Mucosa of descending colon (tissue), 3 donors: ENCODE measurements at regions not wholly inside any gene's neighbourhood (a gene's known extent, or its start where the extent isn't known, plus 50 kb on each side); places are given as distances from the start of the nearest gene placed in this dataset.

Source experiments
- ATAC-seq: fragments of 200-7000 bp; cut with Tn5 transposase; one replicate; pipeline ENCODE4 v1.9.1; 2020; ENCODE audit warnings: mild to moderate bottlenecking, moderate library complexity
- DNase-seq, 3 donors: peaks; one replicate each; pipeline ENCODE4 v3.0.0-alpha.2; 2020
- H3K36me3 ChIP-seq: fragments of 200-600 bp; one replicate; pipeline ENCODE4 v1.8.0; 2021; ENCODE audit warnings: low read depth, mild to moderate bottlenecking
- H3K4me1 ChIP-seq: fragments of 200-600 bp; one replicate; pipeline ENCODE4 v1.8.0; 2021; ENCODE audit warnings: low read depth, mild to moderate bottlenecking
- H3K4me3 ChIP-seq: fragments of 200-600 bp; one replicate; pipeline ENCODE4 v1.8.0; 2021; ENCODE audit warnings: mild to moderate bottlenecking
- H3K9me3 ChIP-seq: fragments of 200-600 bp; one replicate; pipeline ENCODE4 v1.8.0; 2021; ENCODE audit warnings: mild to moderate bottlenecking
- CTCF ChIP-seq: fragments of 200-600 bp; IDR thresholded peaks from one replicate; pipeline ENCODE4 v1.8.0; 2022; ENCODE audit warnings: antibody characterized with exemption, mild to moderate bottlenecking
- intact Hi-C, 2 donors: fragments of 100-400 bp; cut with DNase I in 1 of 2; cut with micrococcal nuclease in 1 of 2; formaldehyde crosslinking; loops; one replicate each; pipeline versions ENCODE4 v1.11.0 to v1.11.1; 2022; cut with DNase I, micrococcal nuclease
- donor health status: DM: no; HTN: no; CAD: no; lungs with moderate emphysema.
- donor health status: DM: no; HTN: no; CAD: no.
- donor health status: DM: no; HTN: yes; CAD: no.

GRCh38 chr9:108093773-108094675 is 604.5 kb upstream of the KLF4 start:
- intact Hi-C loops = no loop called here
- peak; percentile 97 for ATAC-seq
- peaks cover 10% of the 10 kb centered on the region for H3K4me1 ChIP-seq
- DNase-seq = peak in 2 of 3 donors; percentile 37 to 71
- H3K4me3 ChIP-seq = no peak overlapping the region
- no peak for TF ChIP-seq CTCF
- H3K9me3 ChIP-seq = no peaks in the 10 kb centered on the region
- H3K36me3 ChIP-seq = no peaks in the 10 kb centered on the region

- ATAC-seq = no peak
Measured at GRCh38 chr9:108088916-108089315, 599.3 kb upstream of the KLF4 start.

GRCh38 chr9:108087781-108088180 is 598.2 kb upstream of the KLF4 start:
- DNase-seq (no peak), ATAC-seq (no peak)
- intact Hi-C loops = no loop called here
- H3K9me3 ChIP-seq = no peaks in the 10 kb centered on the region
- no peak for TF ChIP-seq CTCF
- H3K36me3 ChIP-seq = no peaks in the 10 kb centered on the region
- H3K4me1 ChIP-seq = no peaks in the 10 kb centered on the region
- no peak overlapping the region for H3K4me3 ChIP-seq

More at GRCh38 chr9:108088916-108089315, 599.3 kb upstream of the KLF4 start:
- H3K4me1 ChIP-seq = peaks cover 8% of the 10 kb centered on the region
- no peak for TF ChIP-seq CTCF
- H3K36me3 ChIP-seq = no peaks in the 10 kb centered on the region
- DNase-seq = no peak
- H3K4me3 ChIP-seq = no peak overlapping the region
- intact Hi-C loops = no loop called here
- no peaks in the 10 kb centered on the region for H3K9me3 ChIP-seq

- Histone ChIP-seq H3K36me3 (no peaks in the 10 kb centered on the region), H3K9me3 (no peaks in the 10 kb centered on the region), H3K4me3 (no peak overlapping the region), H3K4me1 (no peaks in the 10 kb centered on the region)
- intact Hi-C loops = no loop called here
- ATAC-seq = no peak
- no peak for DNase-seq
- TF ChIP-seq CTCF = no peak
Measured at GRCh38 chr9:108086624-108087023, 597.1 kb upstream of the KLF4 start.

GRCh38 chr9:108085294-108085693 is 595.7 kb upstream of the KLF4 start:
- DNase-seq (no peak), ATAC-seq (no peak)
- H3K4me1 ChIP-seq = no peaks in the 10 kb centered on the region
- no peaks in the 10 kb centered on the region for H3K9me3 ChIP-seq
- intact Hi-C loops = no loop called here
- H3K4me3 ChIP-seq = no peak overlapping the region
- no peaks in the 10 kb centered on the region for H3K36me3 ChIP-seq
- no peak for TF ChIP-seq CTCF
